NCI-H524 (cell line): ENCODE measurements at regions not wholly inside any gene's neighbourhood (a gene's known extent, or its start where the extent isn't known, plus 50 kb on each side); places are given as distances from the start of the nearest gene placed in this dataset.
A peak's percentile ranks its signal among the peaks of the same experiment; 100 is the strongest.
"Not testable (repeated sequence)": the region's sequence is repeated elsewhere in the genome, so short reads cannot be mapped to it uniquely, and the experiment has no call there.

Experiments used
- DNase-seq, 2 experiments: peaks; one replicate each; lab custom pipeline; 2025; lab: John Stamatoyannopoulos, UW

DNA sequence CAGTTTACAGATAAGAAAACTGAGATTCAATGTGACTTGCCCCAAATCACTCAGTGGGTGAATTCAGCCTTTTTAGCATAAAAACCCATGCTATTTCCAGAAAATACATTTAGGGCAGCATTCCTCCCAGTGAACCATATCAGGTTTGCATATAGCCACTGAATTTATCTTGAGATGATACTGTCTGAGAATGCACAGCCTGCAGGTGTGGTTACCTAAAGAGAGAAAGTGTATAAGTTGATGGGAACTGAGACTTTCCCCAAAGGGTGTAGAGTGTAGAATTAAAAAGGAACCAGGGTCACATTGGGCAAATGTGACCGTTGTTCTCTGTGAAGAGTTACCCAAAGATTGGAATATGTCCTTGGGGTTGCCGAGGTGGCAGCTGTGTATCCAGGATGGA, 100.0 kb upstream of the PIK3R1 start:
- DNase-seq = no peak

GRCh38 chr5:68114378-68115040, 101.0 kb upstream of the PIK3R1 start:
- no peak for DNase-seq

- DNase-seq = no peak
These were observed 102.9 kb upstream of the PIK3R1 start for GRCh38 chr5:68112658-68113057.

- DNase-seq = no peak
These were observed 104.7 kb upstream of the PIK3R1 start for GRCh38 chr5:68110894-68111293.

GRCh38 chr5:68110264-68110663, 105.3 kb upstream of the PIK3R1 start:
- no peak for DNase-seq

DNA sequence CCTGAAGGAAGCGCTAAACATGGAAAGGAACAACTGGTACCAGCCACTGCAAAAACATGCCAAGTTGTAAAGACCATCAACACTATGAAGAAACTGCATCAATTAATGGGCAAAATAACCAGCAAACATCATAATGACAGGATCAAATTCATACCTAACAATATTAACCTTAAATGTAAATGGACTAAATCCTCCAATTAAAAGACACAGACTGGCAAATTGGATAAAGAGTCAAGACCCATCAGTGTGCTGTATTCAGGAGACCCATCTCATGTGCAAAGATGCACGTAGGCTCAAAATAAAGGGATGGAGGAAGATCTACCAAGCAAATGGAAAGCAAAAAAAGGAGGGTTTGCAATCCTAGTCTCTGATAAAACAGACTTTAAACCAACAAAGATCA, 111.3 kb upstream of the PIK3R1 start:
- not testable (repeated sequence) for DNase-seq

DNA sequence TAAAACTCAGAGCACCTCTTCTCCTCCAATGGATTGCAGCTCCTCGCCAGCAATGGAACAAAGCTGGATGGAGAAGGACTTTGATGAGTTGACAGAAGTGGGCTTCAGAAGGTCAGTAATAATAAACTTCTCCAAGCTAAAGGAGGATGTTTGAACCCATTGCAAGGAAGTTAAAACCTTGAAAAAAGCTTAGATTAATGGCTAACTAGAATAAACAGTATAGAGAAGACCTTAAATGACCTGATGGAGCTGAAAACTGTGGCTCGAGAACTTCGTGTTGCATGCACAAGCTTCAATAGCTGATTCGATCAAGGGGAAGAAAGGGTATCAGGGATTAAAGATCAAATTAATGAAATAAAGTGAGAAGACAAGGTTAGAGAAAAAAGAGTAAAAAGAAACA, 112.3 kb upstream of the PIK3R1 start:
- DNase-seq = not testable (repeated sequence)

- no peak for DNase-seq
These were observed 116.2 kb upstream of the PIK3R1 start for GRCh38 chr5:68099327-68099726.

GRCh38 chr5:68093455-68094159, 121.9 kb upstream of the PIK3R1 start:
- DNase-seq = no peak

- no peak for DNase-seq
These were observed 127.3 kb upstream of the PIK3R1 start for GRCh38 chr5:68088302-68088701.

GRCh38 chr5:68087866-68088265, 127.7 kb upstream of the PIK3R1 start:
- DNase-seq = no peak

GRCh38 chr5:68086857-68087256, 128.7 kb upstream of the PIK3R1 start:
- DNase-seq = no peak

- DNase-seq = no peak
These were observed 129.1 kb upstream of the PIK3R1 start for GRCh38 chr5:68086439-68086838.

DNA sequence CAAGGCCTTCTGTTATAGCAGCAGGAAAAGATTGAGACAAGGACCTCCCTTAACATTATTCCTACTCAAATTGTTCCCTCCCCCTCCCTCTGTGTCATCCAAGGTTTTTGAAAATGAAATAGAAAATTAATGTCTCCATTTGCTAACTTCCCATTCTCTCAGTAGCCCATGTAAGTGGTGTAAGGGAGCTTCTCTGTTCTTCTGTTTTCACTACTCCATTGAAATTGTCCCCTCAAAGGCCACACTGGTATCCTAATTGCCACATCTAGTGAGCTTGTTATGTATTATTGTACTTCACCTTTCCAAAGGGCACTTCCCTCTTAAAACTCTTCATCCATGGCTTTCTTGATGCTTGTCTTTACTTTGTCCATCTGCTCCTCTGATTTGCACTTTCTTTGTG, 131.2 kb upstream of the PIK3R1 start:
- DNase-seq = no peak

DNA sequence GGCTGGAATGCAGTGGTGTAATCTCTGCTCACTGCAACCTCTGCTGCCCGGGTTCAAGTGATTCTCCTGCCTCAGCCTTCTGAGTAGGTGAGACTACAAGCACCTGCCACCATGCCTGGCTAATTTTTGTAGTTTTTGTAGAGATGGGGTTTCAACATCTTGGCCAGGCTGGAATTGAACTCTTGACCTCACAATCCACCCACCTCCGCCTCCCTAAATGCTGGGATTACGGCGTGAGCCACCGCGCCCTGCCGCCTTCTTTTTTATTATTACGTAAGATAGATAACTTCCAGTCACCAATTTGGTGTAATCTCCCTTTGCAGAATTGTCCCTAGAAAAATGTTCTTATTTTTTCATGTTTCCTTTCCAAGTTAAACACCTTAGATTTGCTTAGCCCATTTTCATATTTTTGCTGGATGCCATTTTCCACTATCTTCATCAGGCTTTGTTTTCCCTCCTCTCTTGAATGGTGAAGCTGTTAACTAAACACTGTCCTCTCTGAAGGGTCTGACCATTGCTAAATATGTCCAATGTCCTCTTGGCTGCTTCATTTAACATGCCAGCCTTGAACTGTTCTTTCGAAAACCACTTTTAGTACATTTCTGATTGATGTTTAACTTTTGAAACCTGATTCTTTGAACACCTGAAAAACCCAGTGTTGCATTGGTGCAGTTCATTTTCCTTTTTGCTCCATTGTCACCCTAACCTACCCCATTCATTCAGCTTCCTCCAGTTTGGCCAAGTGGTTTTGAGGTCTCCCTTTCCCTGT, 135.1 kb upstream of the PIK3R1 start:
- no peak for DNase-seq

DNA sequence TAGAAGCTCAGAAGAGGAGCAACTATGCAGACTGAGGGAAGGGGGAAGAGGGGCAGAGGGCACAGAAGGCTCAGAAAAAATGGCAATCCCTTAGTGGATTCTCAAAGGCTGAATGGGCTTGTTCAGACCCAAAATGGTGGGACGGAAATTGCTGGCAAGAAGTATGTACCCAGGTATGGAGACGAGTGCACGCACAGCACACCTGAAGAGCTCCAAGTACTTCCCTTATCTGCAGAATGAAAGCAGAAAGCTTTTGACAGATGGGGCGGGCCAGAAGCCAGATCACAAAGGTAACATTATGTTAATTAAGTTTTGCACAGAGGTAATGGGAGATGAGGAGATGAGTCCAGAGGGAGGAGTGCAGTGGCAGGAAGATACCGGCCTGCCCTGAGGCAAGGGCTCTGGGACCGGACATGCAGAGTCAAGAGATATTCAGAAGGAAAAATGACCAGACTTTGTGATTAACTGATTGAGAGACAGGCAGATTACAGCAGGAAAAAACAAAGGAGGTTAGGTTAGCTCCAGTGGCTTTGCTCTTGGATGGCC, 138.1 kb upstream of the PIK3R1 start:
- DNase-seq = peak in 1 of 2 experiments; percentile 24

DNA sequence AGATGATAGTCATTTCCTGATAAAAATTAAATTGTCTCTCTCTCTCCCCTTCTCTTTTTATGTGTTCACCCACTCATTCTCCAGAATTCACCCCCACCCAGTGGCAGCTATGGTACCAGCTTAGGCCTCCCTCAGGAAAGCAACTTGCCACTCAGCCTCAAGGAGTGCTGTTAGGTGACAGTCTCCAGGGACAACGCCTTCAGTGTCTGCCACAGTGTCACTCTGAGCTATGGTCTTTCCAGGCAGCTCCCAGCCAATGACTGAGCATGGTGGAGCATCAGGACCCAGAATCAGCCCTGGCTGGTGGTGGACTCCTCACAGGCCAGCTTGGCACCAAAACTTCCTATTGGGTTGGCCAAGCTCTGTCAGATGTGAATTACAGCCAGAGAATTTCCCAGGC, 140.9 kb upstream of the PIK3R1 start:
- peak in 1 of 2 experiments; percentile 8 for DNase-seq

GRCh38 chr5:68074048-68074632, 141.4 kb upstream of the PIK3R1 start:
- no peak for DNase-seq

DNA sequence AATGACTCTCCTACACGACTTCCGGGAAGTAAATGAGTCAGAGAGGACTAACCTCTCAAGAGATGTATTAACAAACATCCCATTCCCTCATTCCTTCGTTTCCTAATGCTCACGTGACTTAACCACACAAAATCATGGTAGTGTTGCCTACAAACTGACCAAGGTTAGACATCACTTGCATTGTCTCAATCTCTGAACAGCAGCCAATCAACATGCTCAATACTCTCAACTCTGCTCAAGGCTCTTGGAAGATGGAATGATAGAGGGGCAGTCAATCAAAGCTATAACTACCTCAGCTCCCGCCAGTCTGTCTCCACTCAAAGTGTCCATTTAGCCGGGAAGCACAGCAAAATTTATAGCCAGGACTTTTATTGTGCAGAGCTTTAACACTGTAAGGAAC, 143.8 kb upstream of the PIK3R1 start:
- DNase-seq = no peak

- no peak for DNase-seq
These were observed 144.3 kb upstream of the PIK3R1 start for GRCh38 chr5:68071282-68071632.

GRCh38 chr5:68070591-68071281, 144.8 kb upstream of the PIK3R1 start:
- DNase-seq = peak in 1 of 2 experiments; percentile 46
